ENCODE measurements at regions not wholly inside any gene's neighbourhood (a gene's known extent, or its start where the extent isn't known, plus 50 kb on each side); places are given as distances from the start of the nearest gene placed in this dataset.

GRCh38 chr4:181502611-181503010, 740.6 kb upstream of the TENM3 start:
- ATAC-seq (no peak), DNase-seq (ENCODE audit: low spot score) (no peak), FAIRE-seq (no peak)
- Histone ChIP-seq H3K36me3 (replicated peaks in 1 of 2; ENCODE audit: control insufficient read depth in 1 of 2, insufficient read depth in 2 of 2, low read length in 2 of 2) (no peaks in the 10 kb centered on the region), H3K27ac (ENCODE audit: extremely low read length, insufficient read depth, low read length) (no peak overlapping the region), H3K4me2 (ENCODE audit: low read depth, low read length) (no peak overlapping the region), H3K27me3 (ENCODE audit: control insufficient read depth in 1 of 2, insufficient read depth in 2 of 2, low read length in 2 of 2) (no peaks in the 10 kb centered on the region), H3K9ac (ENCODE audit: insufficient read depth, low read depth, low read length) (no peak overlapping the region), H3K9me3 (ENCODE audit: low read length) (no peaks in the 10 kb centered on the region), H2AFZ (ENCODE audit: low read length) (no peak overlapping the region), H4K20me1 (ENCODE audit: insufficient read depth, low read length) (no peaks in the 10 kb centered on the region), H3K4me1 (ENCODE audit: insufficient read depth, low read length) (no peaks in the 10 kb centered on the region), H3K4me3 (replicated peaks in 1 of 3; ENCODE audit: insufficient read depth in 1 of 3, low read depth in 2 of 3, low read length in 3 of 3) (no peak overlapping the region), H3K79me2 (ENCODE audit: insufficient read depth, low read length) (no peaks in the 10 kb centered on the region)
- intact Hi-C loops (cut with micrococcal nuclease; ENCODE audit: unreplicated experiment) = loop anchor here (2.0 kb wide), 1 partner anchor 66 kb away; no protein-coding TSS in a partner anchor
- 41% methylated on average over 8 of the region's 8 CpGs for WGBS (ENCODE audit: low lambda C conversion rate)
- BruUV-seq (replicated peaks) = no TSS peak
- no peak for TF ChIP-seq ZNF569 (CRISPR knock-in tag; IDR thresholded peaks at IDR 0.05; ENCODE audit: borderline replicate concordance)
- no peak for TF ChIP-seq FOXP1 (IDR thresholded peaks at IDR 0.05)
- no peak for TF ChIP-seq FOXP1 (CRISPR knock-in tag; IDR thresholded peaks at IDR 0.05)
- TF ChIP-seq POGZ (CRISPR knock-in tag; IDR thresholded peaks at IDR 0.05) = no peak
- TF ChIP-seq, protein P1, sequence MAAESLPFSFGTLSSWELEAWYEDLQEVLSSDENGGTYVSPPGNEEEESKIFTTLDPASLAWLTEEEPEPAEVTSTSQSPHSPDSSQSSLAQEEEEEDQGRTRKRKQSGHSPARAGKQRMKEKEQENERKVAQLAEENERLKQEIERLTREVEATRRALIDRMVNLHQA (CRISPR knock-in tag; IDR thresholded peaks at IDR 0.05) = no peak
- no peak for TF ChIP-seq RXRB (CRISPR knock-in tag; IDR thresholded peaks at IDR 0.05; ENCODE audit: borderline replicate concordance)
- TF ChIP-seq SOX6 (IDR thresholded peaks at IDR 0.05) = no peak
- TF ChIP-seq SOX6 (CRISPR knock-in tag; IDR thresholded peaks at IDR 0.05) = no peak
- TF ChIP-seq PATZ1 (CRISPR knock-in tag; IDR thresholded peaks at IDR 0.05) = no peak
- CTCF ChIA-PET (ENCODE audit: low intra/inter-chr PET ratio, low total read pairs) = no interaction called here
- in situ Hi-C loops (cut with HindIII; ENCODE audit: extremely low pct_ligation_motif_present, low pct_unique_long_range_greater_than_20kb) = no loop called here
- POLR2A ChIA-PET = no interaction called here

Data from HepG2 (cell line).